Endothelial cell of umbilical vein (primary cell): ENCODE measurements at regions not wholly inside any gene's neighbourhood (a gene's known extent, or its start where the extent isn't known, plus 50 kb on each side); places are given as distances from the start of the nearest gene placed in this dataset.

Experiments
- BruUV-seq: library from RNA; stranded (reverse); fragments of 400-500 nt; replicated peaks from 2 replicates; lab custom pipeline; 2021; lab: Mats Ljungman, UMichigan
- CTCF ChIA-PET: fragments of 300-600, 350-600 bp; sonication (Branson Sonifier 250); formaldehyde crosslinking; loops from one replicate; lab custom pipeline; 2021; ENCODE audit warnings: antibody characterized with exemption, inconsistent platforms; lab: Charles Lee
- POLR2A ChIA-PET: fragments of 300-600, 350-600 bp; sonication (Branson Sonifier 250); formaldehyde crosslinking; loops from one replicate; lab custom pipeline; 2021; ENCODE audit warnings: antibody characterized with exemption, inconsistent platforms; lab: Charles Lee
- DNase-seq: peaks from one replicate; pipeline ENCODE4 v3.0.0-alpha.2; 2011; ENCODE audit warnings: low read depth, low spot score
- FAIRE-seq: peaks from 2 replicates; lab custom pipeline; 2011; peaks lifted over from hg19 to GRCh38; lab: Jason Lieb, UNC
- H2AFZ ChIP-seq: 2 replicates; pipeline ENCODE4 v1.6.0; 2012; ENCODE audit warnings: low read depth, low read length, control low read depth, inconsistent platforms
- H3K27ac ChIP-seq: 2 replicates; pipeline ENCODE4 v1.5.1; 2011; ENCODE audit warnings: low read depth, mild to moderate bottlenecking, control low read depth, low read length, moderate library complexity; ENCODE audit not compliant: insufficient read depth
- H3K27me3 ChIP-seq, 2 experiments: 2 replicates each; pipeline versions ENCODE4 v1.6.0 to v1.6.1; 2011; ENCODE audit warnings: low read length in 2 of 2, mixed read lengths in 1 of 2; ENCODE audit not compliant: control insufficient read depth in 2 of 2, insufficient read depth in 2 of 2
- H3K36me3 ChIP-seq, 2 experiments: 2 replicates in 1 of 2; 3 replicates in 1 of 2; pipeline ENCODE4 v1.5.1; 2011; ENCODE audit warnings: low read length in 2 of 2, mild to moderate bottlenecking in 1 of 2, moderate library complexity in 1 of 2; ENCODE audit not compliant: control insufficient read depth in 2 of 2, insufficient read depth in 2 of 2; ENCODE audit errors: extremely low read depth in 1 of 2
- H3K4me1 ChIP-seq: 3 replicates; pipeline ENCODE4 v1.5.1; 2011; ENCODE audit warnings: mild to moderate bottlenecking, low read length; ENCODE audit not compliant: control insufficient read depth, insufficient read depth; ENCODE audit errors: extremely low read depth
- H3K4me2 ChIP-seq: 2 replicates; pipeline ENCODE4 v1.6.1; 2011; ENCODE audit warnings: low read length, control low read depth, mixed read lengths; ENCODE audit not compliant: insufficient read depth
- H3K4me3 ChIP-seq, 3 experiments: fragments of 200-600 bp in 1 of 3; sonication (generic), shearing (Covaris generic) in 1 of 3; replicated peaks in 1 of 3; 2 replicates each; pipeline ENCODE4 v1.5.1; 2011 to 2016; ENCODE audit warnings: control low read depth in 3 of 3, low read length in 3 of 3, mild to moderate bottlenecking in 2 of 3, inconsistent platforms in 1 of 3, low read depth in 1 of 3, moderate library complexity in 1 of 3; ENCODE audit not compliant: insufficient read depth in 1 of 3
- H3K79me2 ChIP-seq: 2 replicates; pipeline ENCODE4 v1.6.0; 2012; ENCODE audit warnings: low read length, inconsistent platforms; ENCODE audit not compliant: control insufficient read depth, insufficient read depth
- H3K9ac ChIP-seq: replicated peaks from 2 replicates; pipeline ENCODE3; 2011; ENCODE audit warnings: low read length, control low read depth; ENCODE audit not compliant: insufficient read depth; ENCODE audit errors: extremely low read depth
- H3K9me1 ChIP-seq: replicated peaks from 3 replicates; pipeline ENCODE4 v1.6.0; 2011; ENCODE audit warnings: mild to moderate bottlenecking, low read length; ENCODE audit not compliant: control insufficient read depth, insufficient read depth; ENCODE audit errors: extremely low read depth
- H3K9me3 ChIP-seq: replicated peaks from 2 replicates; pipeline ENCODE4 v1.5.1; 2012; ENCODE audit warnings: low read length, inconsistent platforms; ENCODE audit not compliant: control insufficient read depth, insufficient read depth
- H4K20me1 ChIP-seq: replicated peaks from 2 replicates; pipeline ENCODE3; 2011; ENCODE audit warnings: mild to moderate bottlenecking, low read length; ENCODE audit not compliant: control insufficient read depth, insufficient read depth; ENCODE audit errors: extremely low read depth
- CTCF ChIP-seq, 2 donors: IDR thresholded peaks; 1 replicate in 1 of 2; 2 replicates in 1 of 2; pipeline ENCODE4 v1.5.1; 2011; ENCODE audit warnings: low read length in 2 of 2, mild to moderate bottlenecking in 2 of 2, moderate library complexity in 2 of 2, control low read depth in 1 of 2, inconsistent platforms in 1 of 2, low read depth in 1 of 2; ENCODE audit not compliant: insufficient read depth in 1 of 2; ENCODE audit errors: extremely low read depth in 1 of 2
- EZH2 ChIP-seq: IDR thresholded peaks from 2 replicates; pipeline ENCODE4 v1.6.1; 2012; ENCODE audit warnings: borderline replicate concordance, low read depth, mild to moderate bottlenecking, moderate library complexity, low read length, inconsistent platforms; ENCODE audit not compliant: severe bottlenecking
- FOS ChIP-seq: IDR thresholded peaks from 2 replicates; pipeline ENCODE4 v1.6.1; 2011; ENCODE audit warnings: mild to moderate bottlenecking, low read length, moderate library complexity, borderline replicate concordance; ENCODE audit not compliant: insufficient read depth
- GATA2 ChIP-seq: IDR thresholded peaks from 2 replicates; pipeline ENCODE4 v1.7.0; 2011; ENCODE audit warnings: low read depth, mild to moderate bottlenecking, moderate library complexity, mixed read lengths, low read length; ENCODE audit not compliant: insufficient read length, insufficient read depth
- JUN ChIP-seq: IDR thresholded peaks from 2 replicates; pipeline ENCODE4 v1.6.1; 2011; ENCODE audit warnings: borderline replicate concordance, low read depth; ENCODE audit not compliant: insufficient read length, insufficient read depth
- MYC ChIP-seq: IDR thresholded peaks from one replicate; pipeline ENCODE4 v1.6.1; 2011; ENCODE audit warnings: mild to moderate bottlenecking, low read depth, low read length
- POLR2A ChIP-seq: IDR thresholded peaks from 2 replicates; pipeline ENCODE4 v1.6.1; 2012; ENCODE audit warnings: low read depth, mild to moderate bottlenecking, control low read depth, low read length
- POLR2AphosphoS5 ChIP-seq: IDR thresholded peaks from 2 replicates; pipeline ENCODE4 v1.6.1; 2012; ENCODE audit warnings: low read depth, mild to moderate bottlenecking, control low read depth, low read length, moderate library complexity; ENCODE audit not compliant: insufficient read depth
- dilution Hi-C: fragments of 300-500 bp; cut with MboI; formaldehyde crosslinking; loops from one replicate; pipeline ENCODE4 v1.15.0; 2019; ENCODE audit warnings: low sequenced_read_pairs; ENCODE audit not compliant: extremely low pct_ligation_motif_present
- intact Hi-C: fragments of 100-400 bp; cut with micrococcal nuclease; formaldehyde crosslinking; loops from one replicate; pipeline ENCODE4 v1.10.0; 2022
- TF ChIP-seq, protein P1 (sequence below): IDR thresholded peaks from 2 replicates; pipeline ENCODE4 v1.6.1; 2011; ENCODE audit not compliant: insufficient read depth, insufficient read length

DNA sequence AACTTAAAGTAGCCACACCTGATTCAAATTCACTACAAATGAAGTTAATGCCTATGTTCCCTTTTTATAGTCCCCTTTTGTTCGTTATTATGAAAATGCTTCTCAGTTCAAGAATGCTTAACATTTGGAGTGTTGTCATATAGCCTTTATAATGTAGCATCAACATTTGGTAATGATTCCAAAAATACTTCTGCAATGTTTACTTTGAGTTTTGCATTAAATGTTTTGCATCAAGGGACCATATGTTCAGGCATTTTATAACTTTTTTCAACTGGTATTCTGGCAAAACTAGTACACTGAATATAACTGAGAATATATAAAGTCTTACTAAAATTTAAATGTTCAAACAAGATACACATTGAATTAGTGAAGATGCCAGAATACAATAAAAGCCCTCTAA lies 209.6 kb upstream of the SLC16A7 start:
- dilution Hi-C loops = no loop called here
- H3K4me2 ChIP-seq = no peak overlapping the region
- H3K9ac ChIP-seq = no peak overlapping the region
- no peak for DNase-seq
- no peaks in the 10 kb centered on the region for H3K36me3 ChIP-seq
- no TSS peak for BruUV-seq
- ChIA-PET POLR2A (no interaction called here), CTCF (interaction anchor here (2.3 kb wide), 1 partner anchor 18 kb away, joined by 6 read pairs; no protein-coding TSS in a partner anchor)
- H3K79me2 ChIP-seq = no peaks in the 10 kb centered on the region
- H3K9me3 ChIP-seq = no peaks in the 10 kb centered on the region
- H4K20me1 ChIP-seq = no peaks in the 10 kb centered on the region
- no peaks in the 10 kb centered on the region for H3K4me1 ChIP-seq
- H2AFZ ChIP-seq = no peak overlapping the region
- intact Hi-C loops = loop anchor here (5.0 kb wide), 1 partner anchor 1226 kb away; no protein-coding TSS in a partner anchor
- no peaks in the 10 kb centered on the region for H3K27me3 ChIP-seq
- TF ChIP-seq GATA2 = no peak
- TF ChIP-seq, protein P1, sequence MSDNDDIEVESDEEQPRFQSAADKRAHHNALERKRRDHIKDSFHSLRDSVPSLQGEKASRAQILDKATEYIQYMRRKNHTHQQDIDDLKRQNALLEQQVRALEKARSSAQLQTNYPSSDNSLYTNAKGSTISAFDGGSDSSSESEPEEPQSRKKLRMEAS = no peak
- no peak for TF ChIP-seq MYC
- no peak for TF ChIP-seq FOS
- TF ChIP-seq EZH2 = no peak
- TF ChIP-seq POLR2A = no peak
- no peak for TF ChIP-seq POLR2AphosphoS5
- no peak for TF ChIP-seq JUN
- no peak for TF ChIP-seq CTCF (IDR thresholded peaks at IDR 0.05; ENCODE audit: extremely low read depth in 1 of 2, insufficient read depth in 1 of 2, low read depth in 1 of 2, low read length in 2 of 2)
- H3K27ac ChIP-seq = no peak overlapping the region
- FAIRE-seq = no peak
- no peaks in the 10 kb centered on the region for H3K9me1 ChIP-seq
- no peak overlapping the region for H3K4me3 ChIP-seq
